SU-DHL-6 (cell line): ENCODE measurements at regions not wholly inside any gene's neighbourhood (a gene's known extent, or its start where the extent isn't known, plus 50 kb on each side); places are given as distances from the start of the nearest gene placed in this dataset.

Experiments
- H2AFZ ChIP-seq: fragments of 200-600 bp; sonication (generic); 2 replicates; pipeline ENCODE4 v1.6.1; 2014; ENCODE audit warnings: low read depth, mild to moderate bottlenecking, moderate library complexity, mixed read lengths, antibody characterized with exemption, low read length; ENCODE audit not compliant: severe bottlenecking
- H3F3A ChIP-seq: fragments of 200-600 bp; shearing (Covaris generic); 2 replicates; pipeline ENCODE4 v1.6.0; 2016; ENCODE audit warnings: antibody characterized with exemption, mild to moderate bottlenecking; ENCODE audit not compliant: insufficient read depth
- H3K27ac ChIP-seq: fragments of 200-600 bp; sonication (generic); 2 replicates; pipeline ENCODE4 v1.5.1; 2016; ENCODE audit warnings: low read depth, mild to moderate bottlenecking, low read length, moderate library complexity, mixed read lengths
- H3K27me3 ChIP-seq: fragments of 200-600 bp; sonication (generic), shearing (Covaris generic); 2 replicates; pipeline ENCODE4 v1.6.0; 2014; ENCODE audit warnings: mild to moderate bottlenecking, low read length
- H3K36me3 ChIP-seq: fragments of 200-600 bp; sonication (generic); 2 replicates; pipeline ENCODE4 v1.6.1; 2014; ENCODE audit warnings: mild to moderate bottlenecking, low read length, mixed read lengths
- H3K4me2 ChIP-seq: fragments of 300-600, 200-600 bp; shearing (Covaris generic), sonication (generic); 2 replicates; pipeline ENCODE4 v1.6.0; 2014; ENCODE audit warnings: low read length, low read depth, mild to moderate bottlenecking; ENCODE audit not compliant: poor library complexity, severe bottlenecking
- H3K4me3 ChIP-seq: fragments of 200-600 bp; sonication (generic); 2 replicates; pipeline ENCODE4 v1.5.1; 2014; ENCODE audit warnings: antibody characterized with exemption, low read length, mild to moderate bottlenecking, mixed read lengths; ENCODE audit not compliant: insufficient read depth, poor library complexity, severe bottlenecking
- H3K79me2 ChIP-seq: fragments of 200-600 bp; sonication (generic); 2 replicates; pipeline ENCODE4 v1.6.1; 2014; ENCODE audit warnings: mild to moderate bottlenecking, low read length, moderate library complexity; ENCODE audit not compliant: insufficient read depth
- H3K9ac ChIP-seq: fragments of 200-600 bp; sonication (generic); 2 replicates; pipeline ENCODE4 v1.7.0; 2014; ENCODE audit warnings: mild to moderate bottlenecking, low read length
- H3K9me2 ChIP-seq: fragments of 200-600 bp; sonication (generic); replicated peaks from 2 replicates; pipeline ENCODE4 v1.6.1; 2014; ENCODE audit warnings: low read length; ENCODE audit not compliant: insufficient read depth
- H3K9me3 ChIP-seq: fragments of 200-600 bp; sonication (generic); 2 replicates; pipeline ENCODE4 v1.6.1; 2014; ENCODE audit warnings: low read length, mixed read lengths; ENCODE audit not compliant: insufficient read depth
- H4K20me1 ChIP-seq: fragments of 200-600 bp; sonication (generic); 2 replicates; pipeline ENCODE4 v1.6.1; 2014; ENCODE audit warnings: low read depth, mild to moderate bottlenecking, antibody characterized with exemption, low read length, moderate library complexity, mixed read lengths
- CTCF ChIP-seq: fragments of 200-600 bp; sonication (generic); IDR thresholded peaks from one replicate; pipeline ENCODE4 v1.5.1; 2017; ENCODE audit warnings: antibody characterized with exemption, mild to moderate bottlenecking, low read length, moderate library complexity; ENCODE audit not compliant: insufficient read depth, poor library complexity, severe bottlenecking
- EZH2phosphoT487 ChIP-seq: fragments of 200-600 bp; sonication (generic), shearing (Covaris generic); conservative IDR thresholded peaks from 2 replicates; pipeline ENCODE4 v1.6.1; 2018; ENCODE audit warnings: mild to moderate bottlenecking, antibody characterized with exemption, low read length, moderate library complexity, mixed read lengths

GRCh38 chr3:63070476-63070810 is 195.2 kb upstream of the CADPS start:
- Histone ChIP-seq H4K20me1 (no peaks in the 10 kb centered on the region), H3K27ac (no peak overlapping the region), H3K9me2 (no peaks in the 10 kb centered on the region), H3F3A (no peaks in the 10 kb centered on the region), H3K79me2 (no peaks in the 10 kb centered on the region), H3K4me2 (no peak overlapping the region), H3K36me3 (no peaks in the 10 kb centered on the region), H3K9me3 (no peaks in the 10 kb centered on the region), H3K4me3 (no peak overlapping the region), H3K9ac (no peak overlapping the region), H2AFZ (no peak overlapping the region), H3K27me3 (no peaks in the 10 kb centered on the region)
- no peak for TF ChIP-seq EZH2phosphoT487
- TF ChIP-seq CTCF = no peak

GRCh38 chr3:63076357-63076756 is 201.1 kb upstream of the CADPS start:
- H3K9me2 ChIP-seq = no peaks in the 10 kb centered on the region
- H3K36me3 ChIP-seq = no peaks in the 10 kb centered on the region
- no peak overlapping the region for H3K4me3 ChIP-seq
- H3K9me3 ChIP-seq = no peaks in the 10 kb centered on the region
- no peak overlapping the region for H3K4me2 ChIP-seq
- no peaks in the 10 kb centered on the region for H3K27me3 ChIP-seq
- H3K9ac ChIP-seq = no peak overlapping the region
- H3K27ac ChIP-seq = no peak overlapping the region
- no peaks in the 10 kb centered on the region for H3F3A ChIP-seq
- no peak for TF ChIP-seq CTCF
- TF ChIP-seq EZH2phosphoT487 = no peak
- no peaks in the 10 kb centered on the region for H3K79me2 ChIP-seq
- H2AFZ ChIP-seq = no peak overlapping the region
- H4K20me1 ChIP-seq = no peaks in the 10 kb centered on the region

- Histone ChIP-seq H3K79me2 (no peaks in the 10 kb centered on the region), H3K27me3 (no peaks in the 10 kb centered on the region), H3K36me3 (no peaks in the 10 kb centered on the region), H2AFZ (no peak overlapping the region), H3K9me2 (no peaks in the 10 kb centered on the region), H3K27ac (no peak overlapping the region), H4K20me1 (no peaks in the 10 kb centered on the region), H3K4me3 (no peak overlapping the region), H3K9ac (no peak overlapping the region), H3K4me2 (no peak overlapping the region), H3F3A (no peaks in the 10 kb centered on the region), H3K9me3 (no peaks in the 10 kb centered on the region)
- TF ChIP-seq CTCF (no peak), EZH2phosphoT487 (no peak)
Measured at GRCh38 chr3:63086190-63086589, 191.9 kb upstream of the SYNPR start.

- no peak for TF ChIP-seq CTCF
- TF ChIP-seq EZH2phosphoT487 = no peak
- Histone ChIP-seq H2AFZ (no peak overlapping the region), H4K20me1 (no peaks in the 10 kb centered on the region), H3K9ac (no peak overlapping the region), H3K36me3 (no peaks in the 10 kb centered on the region), H3K4me2 (no peak overlapping the region), H3K27me3 (no peaks in the 10 kb centered on the region), H3K79me2 (no peaks in the 10 kb centered on the region), H3K27ac (no peak overlapping the region), H3F3A (no peaks in the 10 kb centered on the region), H3K9me2 (no peaks in the 10 kb centered on the region), H3K4me3 (no peak overlapping the region), H3K9me3 (no peaks in the 10 kb centered on the region)
Measured at GRCh38 chr3:63089007-63089750, 188.9 kb upstream of the SYNPR start.
